ENCODE measurements at regions not wholly inside any gene's neighbourhood (a gene's known extent, or its start where the extent isn't known, plus 50 kb on each side); places are given as distances from the start of the nearest gene placed in this dataset.

DNA sequence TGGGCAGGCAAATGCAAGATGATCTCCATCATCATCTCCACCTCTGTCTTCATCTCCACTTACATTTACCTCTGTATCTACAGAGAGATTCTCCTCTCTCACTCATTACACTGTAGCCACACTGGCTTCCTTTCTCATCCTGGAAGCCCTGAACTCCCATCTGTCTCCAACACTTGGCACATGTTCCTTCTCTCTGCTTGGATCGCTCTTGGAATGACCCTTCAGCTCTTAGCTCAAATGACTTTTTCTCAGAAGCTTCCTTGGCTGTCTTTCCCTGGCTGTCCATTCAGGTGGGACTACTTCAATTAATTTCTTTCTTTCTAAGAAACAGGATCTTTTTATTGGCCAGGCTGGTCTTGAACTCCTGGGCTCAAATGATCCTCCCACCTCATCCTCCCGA is 120.0 kb upstream of the KLF4 start:
- peaks cover 26% of the 10 kb centered on the region for H3K27me3 Mint-ChIP-seq (ENCODE audit: low read depth, unreplicated experiment)
- H3K36me3 ChIP-seq (ENCODE audit: insufficient read depth, low read length): no peaks in the 10 kb centered on the region
- TF ChIP-seq EZH2 (IDR thresholded peaks at IDR 0.05; ENCODE audit: insufficient read depth, low read length): no peak
- TF ChIP-seq, protein P1, sequence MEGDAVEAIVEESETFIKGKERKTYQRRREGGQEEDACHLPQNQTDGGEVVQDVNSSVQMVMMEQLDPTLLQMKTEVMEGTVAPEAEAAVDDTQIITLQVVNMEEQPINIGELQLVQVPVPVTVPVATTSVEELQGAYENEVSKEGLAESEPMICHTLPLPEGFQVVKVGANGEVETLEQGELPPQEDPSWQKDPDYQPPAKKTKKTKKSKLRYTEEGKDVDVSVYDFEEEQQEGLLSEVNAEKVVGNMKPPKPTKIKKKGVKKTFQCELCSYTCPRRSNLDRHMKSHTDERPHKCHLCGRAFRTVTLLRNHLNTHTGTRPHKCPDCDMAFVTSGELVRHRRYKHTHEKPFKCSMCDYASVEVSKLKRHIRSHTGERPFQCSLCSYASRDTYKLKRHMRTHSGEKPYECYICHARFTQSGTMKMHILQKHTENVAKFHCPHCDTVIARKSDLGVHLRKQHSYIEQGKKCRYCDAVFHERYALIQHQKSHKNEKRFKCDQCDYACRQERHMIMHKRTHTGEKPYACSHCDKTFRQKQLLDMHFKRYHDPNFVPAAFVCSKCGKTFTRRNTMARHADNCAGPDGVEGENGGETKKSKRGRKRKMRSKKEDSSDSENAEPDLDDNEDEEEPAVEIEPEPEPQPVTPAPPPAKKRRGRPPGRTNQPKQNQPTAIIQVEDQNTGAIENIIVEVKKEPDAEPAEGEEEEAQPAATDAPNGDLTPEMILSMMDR (IDR thresholded peaks at IDR 0.05; ENCODE audit: insufficient read depth, low read depth, low read length): no peak
- H3K4me3 ChIP-seq (ENCODE audit: insufficient read depth, low read depth, low read length): no peak overlapping the region
- H3K79me2 ChIP-seq (ENCODE audit: insufficient read depth, low read length): no peaks in the 10 kb centered on the region
- no peaks in the 10 kb centered on the region for H4K20me1 ChIP-seq (ENCODE audit: insufficient read depth, low read length)
- H3K27me3 ChIP-seq (ENCODE audit: insufficient read depth, low read length): peaks cover 4% of the 10 kb centered on the region
- no peak overlapping the region for H3K4me3 Mint-ChIP-seq (ENCODE audit: unreplicated experiment)
- H3K27ac ChIP-seq (ENCODE audit: low read depth, low read length): no peak overlapping the region
- H3K27ac Mint-ChIP-seq (ENCODE audit: unreplicated experiment): no peak overlapping the region
- no peaks in the 10 kb centered on the region for H3K36me3 Mint-ChIP-seq (ENCODE audit: low read depth, unreplicated experiment)
- no peak for FAIRE-seq
- H3K4me2 ChIP-seq (ENCODE audit: low read length): no peak overlapping the region
- H3K4me1 ChIP-seq (ENCODE audit: insufficient read depth, low read length): no peaks in the 10 kb centered on the region
- DNase-seq (ENCODE audit: low read depth): no peak
- H3K9ac ChIP-seq (ENCODE audit: low read length): no peak overlapping the region
- no peaks in the 10 kb centered on the region for H3K9me3 Mint-ChIP-seq (ENCODE audit: unreplicated experiment)
- H3K4me1 Mint-ChIP-seq (ENCODE audit: low read depth, unreplicated experiment): no peaks in the 10 kb centered on the region
- no peaks in the 10 kb centered on the region for H3K9me3 ChIP-seq (ENCODE audit: insufficient read depth, low read depth, low read length)
- H2AFZ ChIP-seq (ENCODE audit: low read depth, low read length): no peak overlapping the region

DNA sequence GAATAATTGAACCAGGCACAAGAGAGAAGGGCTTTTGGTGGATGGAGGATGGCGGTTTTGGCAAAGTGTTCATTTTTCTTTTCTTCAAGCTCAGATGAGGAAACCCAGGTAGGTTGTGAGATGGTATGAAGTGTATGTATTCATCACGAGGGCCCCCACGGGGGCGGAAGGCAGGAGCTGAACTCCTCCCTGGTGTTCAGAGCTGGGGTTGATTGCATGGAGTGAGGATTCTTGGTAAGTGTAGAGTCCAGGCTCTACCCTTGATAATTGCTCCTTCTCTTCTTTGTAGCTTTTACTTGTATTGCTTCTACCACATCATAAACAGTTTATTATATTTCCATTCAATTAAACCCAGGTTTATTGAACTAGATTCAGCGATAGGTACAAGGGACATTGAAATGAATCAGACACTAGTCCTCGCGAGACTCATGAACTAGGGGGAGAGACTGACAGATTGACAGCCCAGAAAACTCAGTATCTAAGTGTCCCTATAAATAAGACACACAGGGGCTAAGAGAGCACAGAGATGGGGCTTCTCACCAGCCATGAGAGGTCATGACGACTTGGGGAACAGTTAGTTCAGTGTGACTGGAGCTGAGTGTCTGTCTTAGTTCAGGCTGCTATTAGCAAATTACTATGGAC is 116.7 kb upstream of the KLF4 start:
- TF ChIP-seq EZH2 (IDR thresholded peaks at IDR 0.05; ENCODE audit: insufficient read depth, low read length): no peak
- TF ChIP-seq, protein P1 (IDR thresholded peaks at IDR 0.05; ENCODE audit: insufficient read depth, low read depth, low read length): no peak
- Mint-ChIP-seq H3K36me3 (ENCODE audit: low read depth, unreplicated experiment) (no peaks in the 10 kb centered on the region), H3K27ac (ENCODE audit: unreplicated experiment) (no peak overlapping the region), H3K27me3 (ENCODE audit: low read depth, unreplicated experiment) (peaks cover 22% of the 10 kb centered on the region), H3K4me1 (ENCODE audit: low read depth, unreplicated experiment) (no peaks in the 10 kb centered on the region), H3K9me3 (ENCODE audit: unreplicated experiment) (no peaks in the 10 kb centered on the region), H3K4me3 (ENCODE audit: unreplicated experiment) (no peak overlapping the region)
- Histone ChIP-seq H4K20me1 (ENCODE audit: insufficient read depth, low read length) (no peaks in the 10 kb centered on the region), H3K4me3 (ENCODE audit: insufficient read depth, low read depth, low read length) (no peak overlapping the region), H3K27me3 (ENCODE audit: insufficient read depth, low read length) (peaks cover 2% of the 10 kb centered on the region), H3K9me3 (ENCODE audit: insufficient read depth, low read depth, low read length) (no peaks in the 10 kb centered on the region), H3K79me2 (ENCODE audit: insufficient read depth, low read length) (no peaks in the 10 kb centered on the region), H3K9ac (ENCODE audit: low read length) (no peak overlapping the region), H3K36me3 (ENCODE audit: insufficient read depth, low read length) (no peaks in the 10 kb centered on the region), H3K27ac (ENCODE audit: low read depth, low read length) (no peak overlapping the region), H3K4me1 (ENCODE audit: insufficient read depth, low read length) (no peaks in the 10 kb centered on the region), H2AFZ (ENCODE audit: low read depth, low read length) (no peak overlapping the region), H3K4me2 (ENCODE audit: low read length) (no peak overlapping the region)
- DNase-seq (ENCODE audit: low read depth) (no peak), FAIRE-seq (no peak)

DNA sequence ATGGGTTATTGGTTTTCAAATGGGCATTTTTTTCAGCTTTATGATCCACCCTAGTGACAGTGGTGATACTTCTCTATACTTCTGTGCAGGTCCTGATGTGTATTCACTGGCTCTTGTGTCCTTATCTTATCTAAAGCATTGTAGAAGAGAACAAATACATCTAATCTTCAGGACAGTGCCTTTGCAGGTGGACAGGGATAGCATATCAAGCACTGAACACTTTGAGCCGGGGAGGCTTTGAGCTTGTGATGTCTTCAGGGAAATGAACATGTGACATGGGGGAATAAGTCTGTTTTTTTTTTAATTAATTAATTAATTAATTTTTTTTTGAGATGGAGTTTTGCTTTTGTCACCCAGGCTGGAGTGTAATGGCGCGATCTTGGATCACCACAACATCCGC is 115.5 kb upstream of the KLF4 start:
- Histone ChIP-seq H3K4me2 (ENCODE audit: low read length) (no peak overlapping the region), H3K4me1 (ENCODE audit: insufficient read depth, low read length) (no peaks in the 10 kb centered on the region), H2AFZ (ENCODE audit: low read depth, low read length) (no peak overlapping the region), H3K27me3 (ENCODE audit: insufficient read depth, low read length) (peaks cover 2% of the 10 kb centered on the region), H3K4me3 (ENCODE audit: insufficient read depth, low read depth, low read length) (no peak overlapping the region), H3K9ac (ENCODE audit: low read length) (no peak overlapping the region), H3K36me3 (ENCODE audit: insufficient read depth, low read length) (no peaks in the 10 kb centered on the region), H4K20me1 (ENCODE audit: insufficient read depth, low read length) (no peaks in the 10 kb centered on the region), H3K79me2 (ENCODE audit: insufficient read depth, low read length) (no peaks in the 10 kb centered on the region), H3K27ac (ENCODE audit: low read depth, low read length) (no peak overlapping the region), H3K9me3 (ENCODE audit: insufficient read depth, low read depth, low read length) (no peaks in the 10 kb centered on the region)
- no peaks in the 10 kb centered on the region for H3K4me1 Mint-ChIP-seq (ENCODE audit: low read depth, unreplicated experiment)
- H3K4me3 Mint-ChIP-seq (ENCODE audit: unreplicated experiment): no peak overlapping the region
- H3K27ac Mint-ChIP-seq (ENCODE audit: unreplicated experiment): no peak overlapping the region
- no peaks in the 10 kb centered on the region for H3K9me3 Mint-ChIP-seq (ENCODE audit: unreplicated experiment)
- H3K27me3 Mint-ChIP-seq (ENCODE audit: low read depth, unreplicated experiment): peaks cover 15% of the 10 kb centered on the region
- no peak for FAIRE-seq
- TF ChIP-seq EZH2 (IDR thresholded peaks at IDR 0.05; ENCODE audit: insufficient read depth, low read length): no peak
- no peaks in the 10 kb centered on the region for H3K36me3 Mint-ChIP-seq (ENCODE audit: low read depth, unreplicated experiment)
- no peak for DNase-seq (ENCODE audit: low read depth)

Data from astrocyte (in vitro differentiated cells and primary cell).